ENCODE measurements at regions not wholly inside any gene's neighbourhood (a gene's known extent, or its start where the extent isn't known, plus 50 kb on each side); places are given as distances from the start of the nearest gene placed in this dataset.

GRCh38 chr19:29290853-29291252, 77.9 kb upstream of the UQCRFS1 start:
- FAIRE-seq (no peak), DNase-seq (ENCODE audit: extremely low spot score, insufficient read length, low read depth) (no peak)

- no peak for FAIRE-seq
- DNase-seq (ENCODE audit: extremely low spot score, insufficient read length, low read depth), result no peak
Measured at GRCh38 chr19:29292153-29292552, 79.2 kb upstream of the UQCRFS1 start.

GRCh38 chr19:29292562-29292961, 79.6 kb upstream of the UQCRFS1 start:
- FAIRE-seq (no peak), DNase-seq (ENCODE audit: extremely low spot score, insufficient read length, low read depth) (no peak)

- DNase-seq (ENCODE audit: extremely low spot score, insufficient read length, low read depth) (no peak), FAIRE-seq (no peak)
Measured at GRCh38 chr19:29293292-29293691, 80.3 kb upstream of the UQCRFS1 start.

- no peak for DNase-seq (ENCODE audit: extremely low spot score, insufficient read length, low read depth)
- FAIRE-seq, result no peak
Measured at GRCh38 chr19:29293736-29294342, 80.9 kb upstream of the UQCRFS1 start.

- FAIRE-seq, result no peak
Measured at GRCh38 chr19:29294343-29294811, 81.4 kb upstream of the UQCRFS1 start.

GRCh38 chr19:29295285-29295684, 82.3 kb upstream of the UQCRFS1 start:
- DNase-seq (ENCODE audit: extremely low spot score, insufficient read length, low read depth), result no peak
- FAIRE-seq, result no peak

More at GRCh38 chr19:29294343-29294811, 81.4 kb upstream of the UQCRFS1 start:
- no peak for DNase-seq (ENCODE audit: extremely low spot score, insufficient read length, low read depth)

- no peak for DNase-seq (ENCODE audit: extremely low spot score, insufficient read length, low read depth)
- FAIRE-seq, result no peak
Measured at GRCh38 chr19:29297381-29297780, 84.4 kb upstream of the UQCRFS1 start.

GRCh38 chr19:29299416-29300380, 86.7 kb upstream of the UQCRFS1 start:
- DNase-seq (ENCODE audit: extremely low spot score, insufficient read length, low read depth), result no peak

GRCh38 chr19:29302002-29302928, 89.3 kb upstream of the UQCRFS1 start:
- FAIRE-seq, result no peak
- DNase-seq (ENCODE audit: extremely low spot score, insufficient read length, low read depth), result no peak

More at GRCh38 chr19:29299416-29300380, 86.7 kb upstream of the UQCRFS1 start:
- FAIRE-seq, result no peak

- no peak for DNase-seq (ENCODE audit: extremely low spot score, insufficient read length, low read depth)
- FAIRE-seq, result no peak
Measured at GRCh38 chr19:29303069-29303718, 90.2 kb upstream of the UQCRFS1 start.

- no peak for DNase-seq (ENCODE audit: extremely low spot score, insufficient read length, low read depth)
- no peak for FAIRE-seq
Measured at GRCh38 chr19:29303719-29304090, 90.8 kb upstream of the UQCRFS1 start.

- FAIRE-seq (no peak), DNase-seq (ENCODE audit: extremely low spot score, insufficient read length, low read depth) (no peak)
Measured at GRCh38 chr19:29305268-29305667, 92.3 kb upstream of the UQCRFS1 start.

- DNase-seq (ENCODE audit: extremely low spot score, insufficient read length, low read depth), result no peak
Measured at GRCh38 chr19:29308977-29309590, 96.1 kb upstream of the UQCRFS1 start.

GRCh38 chr19:29309637-29310036, 96.7 kb upstream of the UQCRFS1 start:
- FAIRE-seq, result no peak
- DNase-seq (ENCODE audit: extremely low spot score, insufficient read length, low read depth), result no peak

More at GRCh38 chr19:29308977-29309590, 96.1 kb upstream of the UQCRFS1 start:
- no peak for FAIRE-seq

- DNase-seq (ENCODE audit: extremely low spot score, insufficient read length, low read depth) (no peak), FAIRE-seq (no peak)
Measured at GRCh38 chr19:29311191-29311790, 98.3 kb upstream of the UQCRFS1 start.

- DNase-seq (ENCODE audit: extremely low spot score, insufficient read length, low read depth) (no peak), FAIRE-seq (no peak)
Measured at GRCh38 chr19:29315556-29316190, 102.7 kb upstream of the UQCRFS1 start.

GRCh38 chr19:29318581-29318980, 105.6 kb upstream of the UQCRFS1 start:
- FAIRE-seq (no peak), DNase-seq (ENCODE audit: extremely low spot score, insufficient read length, low read depth) (no peak)

Measured in GM18507 (cell line).